ENCODE measurements at regions not wholly inside any gene's neighbourhood (a gene's known extent, or its start where the extent isn't known, plus 50 kb on each side); places are given as distances from the start of the nearest gene placed in this dataset.

GRCh38 chrX:16333453-16333852 is 166.2 kb downstream of the MAGEB17 start:
- no peak for TF ChIP-seq CTCF (conservative IDR thresholded peaks at IDR 0.05; ENCODE audit: low read depth, low read length)
- no peak for TF ChIP-seq EZH2 (IDR thresholded peaks at IDR 0.05; ENCODE audit: borderline replicate concordance, low read depth, low read length, poor library complexity, severe bottlenecking)

Data from A673 (cell line).